ENCODE measurements at regions not wholly inside any gene's neighbourhood (a gene's known extent, or its start where the extent isn't known, plus 50 kb on each side); places are given as distances from the start of the nearest gene placed in this dataset.
"Not testable (repeated sequence)": the region's sequence is repeated elsewhere in the genome, so short reads cannot be mapped to it uniquely, and the experiment has no call there.

DNA sequence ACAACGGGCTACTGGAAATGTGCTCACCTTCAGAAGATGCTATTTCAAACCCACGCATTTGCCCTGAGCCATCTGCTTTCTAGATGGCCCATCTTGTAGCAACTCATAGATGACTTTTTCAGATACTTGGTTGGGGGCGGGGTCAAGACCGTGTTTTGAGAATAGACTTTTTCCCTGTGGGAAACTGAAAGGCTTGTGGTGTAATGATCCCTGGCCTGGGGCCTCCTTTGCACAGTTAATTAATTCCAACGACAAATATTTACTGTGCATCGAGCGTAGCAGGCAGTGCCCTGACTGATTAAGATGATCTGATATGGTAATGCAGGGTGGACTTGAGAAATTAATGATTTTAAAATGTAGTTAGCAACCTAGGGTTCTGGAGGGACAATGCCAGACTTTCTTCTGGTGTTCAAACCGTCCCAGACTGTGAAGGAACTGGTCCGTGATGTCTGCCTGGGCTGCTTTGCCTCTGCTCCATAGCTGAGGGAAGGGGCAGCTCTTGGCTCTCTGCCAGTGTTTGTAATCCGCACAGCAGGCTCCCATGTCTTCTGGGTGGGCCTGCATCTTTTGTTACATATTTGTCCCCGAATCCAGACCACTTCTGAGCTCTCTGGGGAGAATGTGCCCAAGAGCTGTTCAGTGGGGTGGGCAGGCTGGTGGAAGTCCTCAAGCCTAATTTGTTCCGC, 84.8 kb downstream of the ADAMTS15 start:
- H3K27ac ChIP-seq, result no peak overlapping the region

DNA sequence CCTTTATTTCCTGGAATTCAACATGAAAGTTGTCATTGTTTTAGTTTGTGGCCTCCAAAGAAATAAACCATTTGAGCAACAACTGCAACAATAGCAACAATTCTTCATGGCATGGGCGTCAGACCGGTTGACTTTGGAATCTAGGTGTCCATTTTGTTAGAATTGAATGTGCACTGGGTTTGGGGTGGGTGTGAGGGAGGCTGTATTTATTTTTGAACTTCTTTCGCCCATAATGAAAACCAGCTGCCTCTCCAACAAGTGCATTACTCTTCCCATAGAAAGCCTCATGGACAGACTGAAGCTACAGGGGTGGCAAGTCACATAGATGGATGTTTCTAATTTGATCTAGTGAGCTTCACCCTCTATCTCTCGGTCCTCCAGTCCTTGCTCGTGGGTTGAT, 85.4 kb downstream of the ADAMTS15 start:
- Histone ChIP-seq H3K36me3 (no peaks in the 10 kb centered on the region), H3K27ac (no peak overlapping the region), H3K9me3 (ENCODE audit: severe bottlenecking) (no peaks in the 10 kb centered on the region), H3K27me3 (ENCODE audit: insufficient read depth, low read depth, severe bottlenecking) (no peaks in the 10 kb centered on the region), H3K4me3 (ENCODE audit: low read depth, low read length) (no peak overlapping the region)
- DNase-seq, result no peak
- TF ChIP-seq, protein P1, sequence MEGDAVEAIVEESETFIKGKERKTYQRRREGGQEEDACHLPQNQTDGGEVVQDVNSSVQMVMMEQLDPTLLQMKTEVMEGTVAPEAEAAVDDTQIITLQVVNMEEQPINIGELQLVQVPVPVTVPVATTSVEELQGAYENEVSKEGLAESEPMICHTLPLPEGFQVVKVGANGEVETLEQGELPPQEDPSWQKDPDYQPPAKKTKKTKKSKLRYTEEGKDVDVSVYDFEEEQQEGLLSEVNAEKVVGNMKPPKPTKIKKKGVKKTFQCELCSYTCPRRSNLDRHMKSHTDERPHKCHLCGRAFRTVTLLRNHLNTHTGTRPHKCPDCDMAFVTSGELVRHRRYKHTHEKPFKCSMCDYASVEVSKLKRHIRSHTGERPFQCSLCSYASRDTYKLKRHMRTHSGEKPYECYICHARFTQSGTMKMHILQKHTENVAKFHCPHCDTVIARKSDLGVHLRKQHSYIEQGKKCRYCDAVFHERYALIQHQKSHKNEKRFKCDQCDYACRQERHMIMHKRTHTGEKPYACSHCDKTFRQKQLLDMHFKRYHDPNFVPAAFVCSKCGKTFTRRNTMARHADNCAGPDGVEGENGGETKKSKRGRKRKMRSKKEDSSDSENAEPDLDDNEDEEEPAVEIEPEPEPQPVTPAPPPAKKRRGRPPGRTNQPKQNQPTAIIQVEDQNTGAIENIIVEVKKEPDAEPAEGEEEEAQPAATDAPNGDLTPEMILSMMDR (IDR thresholded peaks at IDR 0.05; ENCODE audit: low read depth, low read length), result no peak

More for the DNA sequence above, 84.8 kb downstream of the ADAMTS15 start:
- Histone ChIP-seq H3K27me3 (ENCODE audit: insufficient read depth, low read depth, severe bottlenecking) (no peaks in the 10 kb centered on the region), H3K9me3 (ENCODE audit: severe bottlenecking) (no peaks in the 10 kb centered on the region), H3K36me3 (no peaks in the 10 kb centered on the region), H3K4me3 (ENCODE audit: low read depth, low read length) (no peak overlapping the region)
- TF ChIP-seq, protein P1 (IDR thresholded peaks at IDR 0.05; ENCODE audit: low read depth, low read length), result no peak
- no peak for DNase-seq

DNA sequence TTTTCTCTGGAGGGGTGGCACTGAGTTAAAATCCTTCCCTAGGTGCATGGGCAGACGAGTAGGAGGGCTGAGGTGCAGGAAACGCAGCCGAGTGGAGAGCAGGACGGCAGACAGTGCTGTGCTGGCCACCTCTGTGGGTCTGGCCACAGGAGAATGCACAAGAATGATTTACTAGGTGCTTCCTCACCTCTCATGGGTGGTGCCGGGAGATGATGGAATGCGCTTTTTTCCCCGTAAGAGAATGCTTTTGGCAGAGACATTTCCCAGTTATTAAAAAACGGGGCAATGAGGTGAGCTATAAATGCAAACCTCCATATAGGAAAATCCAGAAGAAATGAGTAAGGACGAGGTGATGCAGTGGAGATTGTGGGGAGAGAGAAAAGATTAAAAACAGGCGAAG, 86.1 kb downstream of the ADAMTS15 start:
- DNase-seq, result no peak
- Histone ChIP-seq H3K27me3 (ENCODE audit: insufficient read depth, low read depth, severe bottlenecking) (no peaks in the 10 kb centered on the region), H3K9me3 (ENCODE audit: severe bottlenecking) (no peaks in the 10 kb centered on the region), H3K4me3 (ENCODE audit: low read depth, low read length) (no peak overlapping the region), H3K27ac (no peak overlapping the region), H3K36me3 (no peaks in the 10 kb centered on the region)
- TF ChIP-seq, protein P1 (IDR thresholded peaks at IDR 0.05; ENCODE audit: low read depth, low read length), result no peak

DNA sequence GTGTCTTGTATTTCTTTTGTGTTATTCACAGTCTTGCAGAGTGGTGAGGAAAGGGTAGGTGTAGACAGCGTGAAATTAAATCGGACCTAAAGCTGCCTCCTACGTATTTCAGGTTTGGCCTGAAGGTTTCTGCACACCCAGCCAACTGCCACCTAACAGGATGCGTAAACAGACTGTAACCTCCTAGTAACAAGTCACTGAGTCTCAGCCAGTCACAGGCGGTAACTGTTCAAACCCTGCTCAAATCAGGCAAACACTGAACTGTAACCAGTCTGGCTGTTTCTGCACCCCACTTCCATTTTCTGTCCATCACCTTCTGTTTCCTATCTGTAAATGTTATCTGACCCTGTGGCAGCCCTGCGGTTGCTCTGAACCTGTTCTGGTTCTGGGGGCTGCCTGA, 87.1 kb downstream of the ADAMTS15 start:
- DNase-seq, result no peak
- Histone ChIP-seq H3K36me3 (no peaks in the 10 kb centered on the region), H3K4me3 (ENCODE audit: low read depth, low read length) (no peak overlapping the region), H3K27ac (no peak overlapping the region), H3K27me3 (ENCODE audit: insufficient read depth, low read depth, severe bottlenecking) (no peaks in the 10 kb centered on the region), H3K9me3 (ENCODE audit: severe bottlenecking) (no peaks in the 10 kb centered on the region)
- TF ChIP-seq, protein P1 (IDR thresholded peaks at IDR 0.05; ENCODE audit: low read depth, low read length), result no peak

DNA sequence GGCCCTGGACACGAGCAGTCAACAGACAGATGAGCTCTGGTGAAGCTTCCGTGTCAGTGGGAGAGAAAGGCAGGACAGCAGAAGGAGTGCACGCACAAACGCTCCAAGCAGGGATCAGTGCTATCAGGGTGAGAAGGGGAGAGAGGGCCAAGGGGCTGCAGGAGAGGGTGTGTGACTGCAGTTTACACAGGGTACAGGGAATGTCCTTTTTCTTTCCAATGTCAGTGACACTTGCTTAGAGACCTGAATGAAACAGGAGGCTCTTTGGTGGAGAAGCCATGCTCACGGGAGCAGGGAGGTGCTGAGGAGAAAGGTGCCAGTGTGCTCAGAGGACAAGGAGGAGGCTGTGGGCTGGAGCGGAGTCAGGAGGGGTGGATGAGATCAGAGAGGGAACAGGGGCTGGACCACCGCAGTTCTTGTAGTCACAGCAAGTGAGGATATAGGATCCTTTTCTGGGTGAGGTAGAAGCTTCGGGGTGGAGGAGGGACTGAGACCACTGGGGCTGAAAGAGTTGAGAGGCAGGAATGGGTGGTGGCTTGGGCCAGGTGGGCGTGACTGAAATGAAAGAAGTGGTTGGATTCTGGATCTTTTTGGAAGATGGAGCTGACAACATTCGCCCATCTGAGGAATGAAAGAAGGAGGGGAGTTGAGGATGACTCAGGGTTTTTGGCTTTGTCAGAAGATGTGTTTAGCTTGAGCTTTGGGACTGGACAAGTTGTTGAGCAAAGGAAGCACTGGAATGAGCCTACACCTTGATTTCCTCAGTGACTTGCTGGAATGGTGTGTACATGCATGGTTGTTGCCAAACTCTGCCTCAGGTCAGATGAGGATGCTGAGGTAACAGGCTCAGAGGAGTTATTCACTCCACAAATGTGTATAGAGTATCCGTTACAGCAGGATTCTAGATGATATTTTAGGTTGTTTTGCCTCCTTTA, 87.9 kb downstream of the ADAMTS15 start:
- Histone ChIP-seq H3K4me3 (ENCODE audit: low read depth, low read length) (no peak overlapping the region), H3K27ac (no peak overlapping the region), H3K27me3 (ENCODE audit: insufficient read depth, low read depth, severe bottlenecking) (no peaks in the 10 kb centered on the region), H3K36me3 (no peaks in the 10 kb centered on the region), H3K9me3 (ENCODE audit: severe bottlenecking) (no peaks in the 10 kb centered on the region)
- DNase-seq, result no peak
- TF ChIP-seq, protein P1 (IDR thresholded peaks at IDR 0.05; ENCODE audit: low read depth, low read length), result no peak

DNA sequence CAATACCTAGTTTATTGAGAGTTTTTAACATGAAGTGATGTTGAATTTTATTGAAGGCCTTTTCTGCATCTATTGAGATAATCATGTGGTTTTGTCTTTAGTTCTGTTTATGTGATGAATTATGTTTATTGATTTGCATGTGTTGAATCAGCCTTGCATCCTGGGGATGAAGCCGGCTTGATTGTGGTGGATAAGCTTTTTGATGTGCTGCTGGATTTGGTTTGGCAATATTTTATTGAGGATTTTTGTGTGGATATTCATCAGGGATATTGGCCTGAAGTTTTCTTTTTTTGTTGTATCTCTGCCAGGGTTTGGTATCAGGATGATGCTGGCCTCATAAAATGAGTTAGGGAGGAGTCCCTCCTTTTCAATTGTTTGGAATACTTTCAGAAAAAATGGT, 91.2 kb downstream of the ADAMTS15 start:
- not testable (repeated sequence) for DNase-seq; H3K36me3 ChIP-seq; H3K4me3 ChIP-seq (ENCODE audit: low read depth, low read length); H3K9me3 ChIP-seq (ENCODE audit: severe bottlenecking); H3K27me3 ChIP-seq (ENCODE audit: insufficient read depth, low read depth, severe bottlenecking); H3K27ac ChIP-seq

All from WERI-Rb-1 (cell line).